Body of pancreas (tissue), 4 donors: ENCODE measurements at regions not wholly inside any gene's neighbourhood (a gene's known extent, or its start where the extent isn't known, plus 50 kb on each side); places are given as distances from the start of the nearest gene placed in this dataset.

Experiments used
- CTCF ChIP-seq, 7 experiments: fragments of 450-650 bp in 4 of 7; fragments of 200-600 bp in 3 of 7; sonication (generic) in 3 of 7; IDR thresholded peaks; one replicate each; pipeline ENCODE4 v1.5.1; 2016 to 2019; ENCODE audit warnings: antibody characterized with exemption in 7 of 7
- POLR2A ChIP-seq, 3 donors: fragments of 450-650 bp; IDR thresholded peaks; one replicate each; pipeline ENCODE4 v1.6.1; 2016; ENCODE audit warnings: antibody characterized with exemption in 3 of 3, mild to moderate bottlenecking in 2 of 3

GRCh38 chr11:88387957-88388356, 50.4 kb upstream of the CTSC start:
- TF ChIP-seq CTCF (IDR thresholded peaks at IDR 0.05), result no peak
- no peak for TF ChIP-seq POLR2A (IDR thresholded peaks at IDR 0.05)
